GOT3 (cell line): ENCODE measurements at regions not wholly inside any gene's neighbourhood (a gene's known extent, or its start where the extent isn't known, plus 50 kb on each side); places are given as distances from the start of the nearest gene placed in this dataset.

ENCODE experiments used
- DNase-seq: peaks from one replicate; lab custom pipeline; 2025; ENCODE audit warnings: mixed read lengths; lab: John Stamatoyannopoulos, UW

GRCh38 chr7:81529785-81530184 lies 240.1 kb downstream of the HGF start:
- DNase-seq = no peak

- no peak for DNase-seq
Measured at GRCh38 chr7:81527651-81528050, 242.2 kb downstream of the HGF start.

GRCh38 chr7:81526971-81527370 lies 242.9 kb downstream of the HGF start:
- no peak for DNase-seq

- DNase-seq = no peak
Measured at GRCh38 chr7:81525841-81526240, 244.0 kb downstream of the HGF start.

- no peak for DNase-seq
Measured at GRCh38 chr7:81519886-81520285, 250.0 kb downstream of the HGF start.

GRCh38 chr7:81516898-81517297 lies 252.9 kb downstream of the HGF start:
- no peak for DNase-seq

- DNase-seq = no peak
Measured at GRCh38 chr7:81515009-81515408, 254.8 kb downstream of the HGF start.

- DNase-seq = no peak
Measured at GRCh38 chr7:81514546-81514945, 255.3 kb downstream of the HGF start.

- no peak for DNase-seq
Measured at GRCh38 chr7:81510122-81510521, 259.7 kb downstream of the HGF start.

GRCh38 chr7:81507221-81507620 lies 262.6 kb downstream of the HGF start:
- no peak for DNase-seq

GRCh38 chr7:81506609-81507008 lies 263.2 kb downstream of the HGF start:
- DNase-seq = no peak

- no peak for DNase-seq
Measured at GRCh38 chr7:81503771-81504170, 266.1 kb downstream of the HGF start.

GRCh38 chr7:81503336-81503735 lies 266.5 kb downstream of the HGF start:
- no peak for DNase-seq

- DNase-seq = no peak
Measured at GRCh38 chr7:81501220-81501619, 268.6 kb downstream of the HGF start.

GRCh38 chr7:81500631-81501030 lies 269.2 kb downstream of the HGF start:
- DNase-seq = no peak

- no peak for DNase-seq
Measured at GRCh38 chr7:81499262-81500116, 270.4 kb downstream of the HGF start.

GRCh38 chr7:81498176-81498575 lies 271.7 kb downstream of the HGF start:
- no peak for DNase-seq

GRCh38 chr7:81492910-81493309 lies 276.9 kb downstream of the HGF start:
- no peak for DNase-seq

- DNase-seq = no peak
Measured at GRCh38 chr7:81492240-81492639, 277.6 kb downstream of the HGF start.

GRCh38 chr7:81491573-81491972 lies 278.3 kb downstream of the HGF start:
- DNase-seq = no peak

- no peak for DNase-seq
Measured at GRCh38 chr7:81488210-81488609, 281.6 kb downstream of the HGF start.

- DNase-seq = no peak
Measured at GRCh38 chr7:81487516-81487915, 282.3 kb downstream of the HGF start.

GRCh38 chr7:81484261-81484660 lies 285.6 kb downstream of the HGF start:
- DNase-seq = peak; percentile 19

- DNase-seq = no peak
Measured at GRCh38 chr7:81482600-81483186, 287.2 kb downstream of the HGF start.
